ENCODE measurements at regions not wholly inside any gene's neighbourhood (a gene's known extent, or its start where the extent isn't known, plus 50 kb on each side); places are given as distances from the start of the nearest gene placed in this dataset.

DNA sequence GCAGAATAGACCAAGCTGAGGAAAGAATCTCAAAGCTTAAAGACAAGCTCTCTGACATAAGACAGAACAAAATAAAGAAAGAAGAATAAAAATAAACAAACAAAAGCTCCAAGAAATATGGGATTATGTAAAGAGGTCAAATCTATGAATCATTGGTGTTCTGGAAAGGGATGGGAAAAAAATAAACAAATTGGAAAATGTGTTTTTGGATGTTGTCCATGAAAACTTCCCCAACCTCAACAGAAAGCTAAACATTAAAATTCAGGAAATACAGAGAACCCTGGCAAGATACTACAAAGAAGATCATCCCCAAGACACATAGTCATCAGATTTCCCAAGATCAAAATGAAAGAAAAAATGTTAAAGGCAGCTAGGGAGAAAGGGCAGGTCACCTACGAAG, 662.0 kb upstream of the CDH18 start:
- TF ChIP-seq CTCF (IDR thresholded peaks at IDR 0.05) (no peak), EZH2 (IDR thresholded peaks at IDR 0.05) (no peak), EZH2phosphoT487 (IDR thresholded peaks at IDR 0.05) (no peak)

All from neural progenitor cell (in vitro differentiated cells).